SK-N-MC (cell line): ENCODE measurements at regions not wholly inside any gene's neighbourhood (a gene's known extent, or its start where the extent isn't known, plus 50 kb on each side); places are given as distances from the start of the nearest gene placed in this dataset.

Experiments
- FOXP2 ChIP-seq: optimal IDR thresholded peaks from 2 replicates; pipeline ENCODE3; 2011; ENCODE audit warnings: mild to moderate bottlenecking, moderate library complexity; ENCODE audit not compliant: insufficient read depth; ENCODE audit errors: extremely low read length, control extremely low read depth
- POLR2AphosphoS5 ChIP-seq: IDR thresholded peaks from 2 replicates; pipeline ENCODE4 v1.6.1; 2012; ENCODE audit warnings: mild to moderate bottlenecking, low read depth, low read length, borderline replicate concordance

DNA sequence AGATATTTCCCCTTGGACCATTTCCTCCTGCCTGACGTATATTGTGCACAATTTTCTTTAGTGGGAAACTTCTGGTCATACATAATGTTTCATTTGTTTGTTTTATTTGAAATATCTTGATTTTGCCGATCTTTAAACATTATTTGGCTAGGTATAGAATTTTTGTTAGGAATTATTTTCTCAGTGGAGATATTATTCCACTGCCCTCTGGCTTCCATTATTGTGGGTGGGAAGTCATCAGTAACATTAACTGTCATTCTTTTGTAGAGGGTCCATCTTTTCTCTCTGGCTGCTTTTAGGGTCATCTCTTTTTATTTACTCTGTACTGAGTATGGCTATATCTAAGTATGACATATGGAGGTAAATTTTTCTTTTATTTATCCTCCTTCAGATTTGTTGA, 135.5 kb upstream of the LIPC start:
- TF ChIP-seq POLR2AphosphoS5 (no peak), FOXP2 (no peak)
